OCI-LY3 (cell line): ENCODE measurements at regions not wholly inside any gene's neighbourhood (a gene's known extent, or its start where the extent isn't known, plus 50 kb on each side); places are given as distances from the start of the nearest gene placed in this dataset.

ENCODE experiments used
- CTCF ChIP-seq: fragments of 200-600, 300-600 bp; sonication (generic); IDR thresholded peaks from 2 replicates; pipeline ENCODE4 v1.5.1; 2014; ENCODE audit warnings: antibody characterized with exemption, low read length, low read depth
- EZH2phosphoT487 ChIP-seq: fragments of 200-600 bp; shearing (Covaris generic); IDR thresholded peaks from 2 replicates; pipeline ENCODE4 v1.6.1; 2018; ENCODE audit warnings: antibody characterized with exemption, mixed run types, low read depth

DNA sequence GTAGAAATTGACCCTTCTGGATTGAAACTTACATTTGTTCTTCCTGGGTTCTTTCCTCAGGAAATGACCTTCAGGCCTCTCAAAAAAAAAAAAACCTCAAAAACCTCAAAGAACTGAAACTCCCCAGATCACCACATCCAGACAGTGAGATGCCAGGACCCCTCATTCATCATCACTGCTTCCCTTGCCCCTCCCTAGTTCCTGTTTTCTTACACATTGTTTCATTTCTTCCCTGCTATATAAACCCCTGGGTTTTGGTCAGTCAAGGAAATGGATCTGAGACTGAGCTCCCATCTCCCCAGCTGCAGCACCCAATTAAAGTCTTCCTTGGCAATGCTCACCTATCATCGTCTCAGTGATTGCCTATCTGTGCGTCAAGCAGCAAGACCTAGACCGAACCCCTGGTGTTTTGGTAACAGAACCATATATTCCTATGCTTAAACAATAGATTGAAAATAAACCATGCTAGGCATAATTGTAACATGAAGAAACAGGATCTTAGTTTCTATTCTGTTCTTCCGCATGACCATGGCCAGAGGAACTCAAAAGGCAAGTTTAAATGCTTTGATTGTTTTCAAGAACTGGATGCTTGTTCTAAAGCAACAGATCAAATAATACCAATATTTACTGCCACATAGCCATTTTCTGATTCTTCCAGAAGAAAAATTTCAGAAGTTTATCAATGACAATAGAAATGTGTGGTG is 108.0 kb upstream of the MAX start:
- TF ChIP-seq CTCF (no peak), EZH2phosphoT487 (no peak)
